Calu3 (cell line): ENCODE measurements at regions not wholly inside any gene's neighbourhood (a gene's known extent, or its start where the extent isn't known, plus 50 kb on each side); places are given as distances from the start of the nearest gene placed in this dataset.

Experiments
- BruUV-seq: library from RNA; stranded (reverse); fragments of 400-500 nt; replicated peaks from 2 replicates; lab custom pipeline; 2021; lab: Mats Ljungman, UMichigan
- CTCF ChIA-PET: fragments of 300-600 bp; sonication (Branson Sonifier 250); formaldehyde crosslinking; loops from one replicate; lab custom pipeline; 2022; ENCODE audit warnings: antibody characterized with exemption; lab: Charles Lee
- DNase-seq: peaks from one replicate; pipeline ENCODE4 v3.0.0; 2022
- H3K27ac Mint-ChIP-seq: one replicate; pipeline ENCODE4 v1.8.0; 2022; ENCODE audit warnings: mixed read lengths; ENCODE audit not compliant: unreplicated experiment
- H3K27me3 Mint-ChIP-seq: one replicate; pipeline ENCODE4 v1.8.0; 2022; ENCODE audit warnings: mixed read lengths; ENCODE audit not compliant: unreplicated experiment
- H3K36me3 Mint-ChIP-seq: one replicate; pipeline ENCODE4 v1.8.0; 2022; ENCODE audit warnings: mild to moderate bottlenecking, moderate library complexity, mixed read lengths; ENCODE audit not compliant: insufficient read depth, unreplicated experiment
- H3K4me1 Mint-ChIP-seq: one replicate; pipeline ENCODE4 v1.8.0; 2022; ENCODE audit warnings: mild to moderate bottlenecking, low read depth, mixed read lengths; ENCODE audit not compliant: unreplicated experiment
- H3K4me3 Mint-ChIP-seq: one replicate; pipeline ENCODE4 v1.8.0; 2022; ENCODE audit warnings: mild to moderate bottlenecking, low read depth, moderate library complexity, mixed read lengths; ENCODE audit not compliant: unreplicated experiment
- H3K9me3 Mint-ChIP-seq: one replicate; pipeline ENCODE4 v1.8.0; 2022; ENCODE audit warnings: low read depth, mixed read lengths; ENCODE audit not compliant: unreplicated experiment
- intact Hi-C: fragments of 100-400 bp; cut with micrococcal nuclease; formaldehyde crosslinking; loops from one replicate; pipeline ENCODE4 v1.10.0; 2022; ENCODE audit not compliant: unreplicated experiment
- TF ChIP-seq, protein P1 (sequence below): fragments of 200-600 bp; IDR thresholded peaks from one replicate; pipeline ENCODE4 v1.8.0; 2022; ENCODE audit warnings: antibody characterized with exemption; ENCODE audit not compliant: unreplicated experiment

DNA sequence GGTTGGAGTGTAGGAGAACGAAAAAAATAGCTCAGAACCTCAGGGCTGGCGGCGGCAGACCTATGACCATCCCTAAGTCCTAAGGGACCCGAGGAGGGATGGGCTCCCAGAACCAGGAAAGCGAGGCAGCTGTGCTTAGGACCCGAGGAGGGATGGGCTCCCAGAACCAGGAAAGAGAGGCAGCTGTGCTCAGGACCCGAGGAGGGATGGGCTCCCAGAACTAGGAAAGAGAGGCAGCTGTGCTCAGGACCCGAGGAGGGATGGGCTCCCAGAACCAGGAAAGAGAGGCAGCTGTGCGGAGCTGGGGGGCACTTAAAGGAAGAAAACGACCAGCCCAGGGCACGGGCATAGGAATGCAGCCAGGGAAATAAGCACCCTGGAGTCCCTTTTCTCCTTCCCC lies 125.0 kb upstream of the DLG1 start:
- Mint-ChIP-seq H3K9me3 (no peaks in the 10 kb centered on the region), H3K4me3 (no peak overlapping the region), H3K27me3 (peaks cover 15% of the 10 kb centered on the region), H3K36me3 (peaks cover 5% of the 10 kb centered on the region), H3K4me1 (peaks cover 14% of the 10 kb centered on the region), H3K27ac (no peak overlapping the region)
- intact Hi-C loops: no loop called here
- TF ChIP-seq, protein P1, sequence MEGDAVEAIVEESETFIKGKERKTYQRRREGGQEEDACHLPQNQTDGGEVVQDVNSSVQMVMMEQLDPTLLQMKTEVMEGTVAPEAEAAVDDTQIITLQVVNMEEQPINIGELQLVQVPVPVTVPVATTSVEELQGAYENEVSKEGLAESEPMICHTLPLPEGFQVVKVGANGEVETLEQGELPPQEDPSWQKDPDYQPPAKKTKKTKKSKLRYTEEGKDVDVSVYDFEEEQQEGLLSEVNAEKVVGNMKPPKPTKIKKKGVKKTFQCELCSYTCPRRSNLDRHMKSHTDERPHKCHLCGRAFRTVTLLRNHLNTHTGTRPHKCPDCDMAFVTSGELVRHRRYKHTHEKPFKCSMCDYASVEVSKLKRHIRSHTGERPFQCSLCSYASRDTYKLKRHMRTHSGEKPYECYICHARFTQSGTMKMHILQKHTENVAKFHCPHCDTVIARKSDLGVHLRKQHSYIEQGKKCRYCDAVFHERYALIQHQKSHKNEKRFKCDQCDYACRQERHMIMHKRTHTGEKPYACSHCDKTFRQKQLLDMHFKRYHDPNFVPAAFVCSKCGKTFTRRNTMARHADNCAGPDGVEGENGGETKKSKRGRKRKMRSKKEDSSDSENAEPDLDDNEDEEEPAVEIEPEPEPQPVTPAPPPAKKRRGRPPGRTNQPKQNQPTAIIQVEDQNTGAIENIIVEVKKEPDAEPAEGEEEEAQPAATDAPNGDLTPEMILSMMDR: no peak
- CTCF ChIA-PET: interaction anchor here (0.6 kb wide), 1 partner anchor 9 kb away, joined by 4 read pairs; no protein-coding TSS in a partner anchor
- DNase-seq: no peak
- BruUV-seq: no TSS peak

DNA sequence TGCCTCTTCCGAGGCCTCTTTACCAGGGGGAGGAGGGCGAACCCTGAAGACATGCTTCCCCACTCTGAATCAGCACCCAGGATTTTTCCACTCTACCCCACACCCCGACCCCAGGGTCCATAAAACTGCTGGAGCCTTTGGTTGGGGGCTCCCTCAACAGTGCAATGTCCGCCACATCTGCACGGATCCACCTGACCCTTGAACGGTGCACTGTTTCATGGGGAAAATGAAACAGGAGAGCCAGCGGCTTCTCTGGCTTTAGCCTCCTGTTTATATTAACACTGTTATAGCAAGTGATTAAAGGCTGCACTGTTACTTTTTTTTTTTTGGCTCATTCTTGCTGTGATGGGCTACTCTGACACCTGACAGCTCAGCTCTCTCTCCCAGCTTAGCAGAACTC lies 124.1 kb upstream of the DLG1 start:
- no TSS peak for BruUV-seq
- Mint-ChIP-seq H3K4me3 (peak overlapping the region; percentile 20), H3K27ac (peak overlapping the region; percentile 37), H3K27me3 (peaks cover 15% of the 10 kb centered on the region), H3K36me3 (peaks cover 5% of the 10 kb centered on the region), H3K4me1 (peaks cover 9% of the 10 kb centered on the region), H3K9me3 (no peaks in the 10 kb centered on the region)
- no peak for DNase-seq
- CTCF ChIA-PET: interaction anchor here (0.8 to 1.2 kb wide), 2 partner anchors 32 to 41 kb away, joined by 3 to 5 read pairs; no protein-coding TSS in a partner anchor
- TF ChIP-seq, protein P1: no peak
- intact Hi-C loops: no loop called here

DNA sequence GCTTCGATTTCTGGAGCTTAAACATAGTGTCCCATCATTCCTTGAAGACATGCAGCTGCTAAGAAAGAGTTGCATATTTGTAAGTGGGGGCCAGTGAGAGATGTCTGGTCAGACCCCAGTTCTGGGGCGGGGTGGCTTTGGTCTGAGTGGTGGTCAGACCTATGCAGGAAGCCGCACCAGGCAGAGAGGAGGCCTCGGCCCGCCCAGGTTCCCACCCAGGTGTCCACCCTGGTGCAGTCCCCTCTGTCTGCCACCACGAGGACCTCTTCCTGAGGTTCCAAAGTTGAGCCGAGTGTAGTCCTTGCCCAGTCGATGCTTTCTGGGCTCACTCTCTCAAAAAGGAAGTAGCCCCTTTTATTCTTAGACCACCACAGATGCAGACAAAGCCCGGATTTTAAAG lies 122.6 kb upstream of the DLG1 start:
- TF ChIP-seq, protein P1: no peak
- Mint-ChIP-seq H3K4me3 (no peak overlapping the region), H3K27me3 (peaks cover 15% of the 10 kb centered on the region), H3K9me3 (no peaks in the 10 kb centered on the region), H3K36me3 (peaks cover 5% of the 10 kb centered on the region), H3K4me1 (peaks cover 9% of the 10 kb centered on the region), H3K27ac (no peak overlapping the region)
- BruUV-seq: no TSS peak
- intact Hi-C loops: no loop called here
- DNase-seq: no peak
- CTCF ChIA-PET: no interaction called here

DNA sequence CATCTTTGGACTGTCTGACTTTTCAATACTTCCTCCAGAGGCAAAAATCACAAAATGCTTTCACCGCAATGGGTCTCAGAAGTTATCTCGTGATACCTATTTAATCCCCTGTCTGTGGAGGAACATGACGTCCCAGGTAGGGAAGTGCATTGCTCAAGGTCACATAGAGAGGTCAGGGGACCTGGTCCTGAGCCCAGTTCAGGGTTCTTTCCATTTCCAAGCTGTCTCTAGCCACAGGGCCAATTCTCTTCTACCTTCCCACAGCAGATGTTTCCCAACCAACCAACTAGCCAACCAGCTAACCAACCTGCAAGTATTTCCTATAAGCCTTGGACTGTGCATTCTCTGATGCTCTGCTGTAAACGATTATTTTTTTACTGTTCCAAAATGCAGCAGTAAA lies 122.2 kb upstream of the DLG1 start:
- no peak overlapping the region for H3K27ac Mint-ChIP-seq
- no peak for DNase-seq
- H3K9me3 Mint-ChIP-seq: no peaks in the 10 kb centered on the region
- TF ChIP-seq, protein P1: no peak
- peaks cover 15% of the 10 kb centered on the region for H3K27me3 Mint-ChIP-seq
- BruUV-seq: no TSS peak
- H3K4me1 Mint-ChIP-seq: peaks cover 9% of the 10 kb centered on the region
- no peak overlapping the region for H3K4me3 Mint-ChIP-seq
- H3K36me3 Mint-ChIP-seq: peaks cover 5% of the 10 kb centered on the region
- intact Hi-C loops: no loop called here
- CTCF ChIA-PET: interaction anchor here (0.6 kb wide), 1 partner anchor 1279 kb away, joined by 4 read pairs; no protein-coding TSS in a partner anchor
